DOHH2 (cell line): ENCODE measurements at regions not wholly inside any gene's neighbourhood (a gene's known extent, or its start where the extent isn't known, plus 50 kb on each side); places are given as distances from the start of the nearest gene placed in this dataset.
"Not testable (repeated sequence)": the region's sequence is repeated elsewhere in the genome, so short reads cannot be mapped to it uniquely, and the experiment has no call there.

Experiments used
- H3F3A ChIP-seq: fragments of 200-600 bp; sonication (generic), shearing (Covaris generic); 2 replicates; pipeline ENCODE4 v1.6.0; 2016; ENCODE audit warnings: antibody characterized with exemption, mild to moderate bottlenecking; ENCODE audit not compliant: control insufficient read depth, insufficient read depth
- H3K27ac ChIP-seq: fragments of 200-600 bp; sonication (generic); 2 replicates; pipeline ENCODE4 v1.5.1; 2014; ENCODE audit warnings: low read depth, mild to moderate bottlenecking, low read length, moderate library complexity
- H3K27me3 ChIP-seq: fragments of 200-600 bp; sonication (generic); 2 replicates; pipeline ENCODE4 v1.6.1; 2014; ENCODE audit warnings: mild to moderate bottlenecking, low read length, mixed read lengths; ENCODE audit not compliant: control insufficient read depth
- H3K36me3 ChIP-seq: fragments of 200-600 bp; sonication (generic); 2 replicates; pipeline ENCODE4 v1.6.1; 2014; ENCODE audit warnings: mild to moderate bottlenecking, low read length, moderate library complexity, mixed read lengths; ENCODE audit not compliant: control insufficient read depth
- H3K4me1 ChIP-seq: fragments of 200-600 bp; sonication (generic); 2 replicates; pipeline ENCODE4 v1.6.1; 2014; ENCODE audit warnings: mild to moderate bottlenecking, low read length, mixed read lengths; ENCODE audit not compliant: control insufficient read depth
- H3K4me2 ChIP-seq: fragments of 200-600 bp; sonication (generic); 2 replicates; pipeline ENCODE4 v1.6.0; 2014; ENCODE audit warnings: mild to moderate bottlenecking, low read length, moderate library complexity
- H3K4me3 ChIP-seq: fragments of 200-600 bp; sonication (generic); 2 replicates; pipeline ENCODE4 v1.5.1; 2014; ENCODE audit warnings: mild to moderate bottlenecking, low read length, mixed read lengths
- H3K79me2 ChIP-seq: fragments of 200-600 bp; sonication (generic); 2 replicates; pipeline ENCODE4 v1.6.1; 2014; ENCODE audit warnings: mild to moderate bottlenecking, low read length, mixed read lengths; ENCODE audit not compliant: control insufficient read depth
- H3K9me2 ChIP-seq: fragments of 200-600 bp; sonication (generic); replicated peaks from 2 replicates; pipeline ENCODE4 v1.6.1; 2014; ENCODE audit warnings: mild to moderate bottlenecking, low read length, mixed read lengths; ENCODE audit not compliant: control insufficient read depth
- H3K9me3 ChIP-seq: fragments of 200-600 bp; sonication (generic); 2 replicates; pipeline ENCODE4 v1.6.1; 2014; ENCODE audit warnings: antibody characterized with exemption, low read length, mixed read lengths; ENCODE audit not compliant: control insufficient read depth, insufficient read depth
- H4K20me1 ChIP-seq: fragments of 200-600 bp; sonication (generic); 2 replicates; pipeline ENCODE4 v1.6.0; 2014; ENCODE audit warnings: low read depth, mild to moderate bottlenecking, antibody characterized with exemption, low read length, moderate library complexity; ENCODE audit not compliant: control insufficient read depth, insufficient read depth
- EZH2phosphoT487 ChIP-seq: fragments of 200-600 bp; sonication (generic); IDR thresholded peaks from 2 replicates; pipeline ENCODE4 v1.6.1; 2017; ENCODE audit warnings: borderline replicate concordance, mild to moderate bottlenecking, antibody characterized with exemption, low read length, moderate library complexity, mixed read lengths
- TF ChIP-seq, protein P1 (sequence below): fragments of 200-600 bp; sonication (generic); IDR thresholded peaks from one replicate; pipeline ENCODE4 v1.5.1; 2014; ENCODE audit warnings: antibody characterized with exemption, mild to moderate bottlenecking, low read depth, low read length; ENCODE audit not compliant: poor library complexity, severe bottlenecking

DNA sequence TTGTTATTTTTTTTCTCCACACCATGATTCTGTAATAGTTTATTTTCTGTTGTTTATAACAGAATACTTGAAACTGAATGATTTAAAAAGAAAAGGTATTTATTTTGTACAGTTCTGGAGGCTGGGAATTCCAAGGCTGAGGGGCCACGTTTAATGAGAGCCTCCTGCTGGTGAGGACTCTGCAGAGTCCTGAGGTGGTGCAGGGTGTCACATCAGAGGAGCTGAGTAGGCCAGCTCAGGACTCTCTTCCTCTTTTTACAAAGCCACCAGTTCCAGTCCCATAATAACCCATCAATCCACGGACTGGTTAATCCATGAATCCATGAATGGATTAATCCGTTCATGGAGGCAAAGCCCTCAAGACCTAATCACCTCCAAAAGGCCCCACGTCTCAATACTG lies 71.6 kb downstream of the TFAP2A start:
- no peak overlapping the region for H3K4me2 ChIP-seq
- H3K9me3 ChIP-seq, result no peaks in the 10 kb centered on the region
- no peaks in the 10 kb centered on the region for H3K27me3 ChIP-seq
- H3K4me3 ChIP-seq, result no peak overlapping the region
- H3K79me2 ChIP-seq, result no peaks in the 10 kb centered on the region
- H4K20me1 ChIP-seq, result no peaks in the 10 kb centered on the region
- TF ChIP-seq, protein P1, sequence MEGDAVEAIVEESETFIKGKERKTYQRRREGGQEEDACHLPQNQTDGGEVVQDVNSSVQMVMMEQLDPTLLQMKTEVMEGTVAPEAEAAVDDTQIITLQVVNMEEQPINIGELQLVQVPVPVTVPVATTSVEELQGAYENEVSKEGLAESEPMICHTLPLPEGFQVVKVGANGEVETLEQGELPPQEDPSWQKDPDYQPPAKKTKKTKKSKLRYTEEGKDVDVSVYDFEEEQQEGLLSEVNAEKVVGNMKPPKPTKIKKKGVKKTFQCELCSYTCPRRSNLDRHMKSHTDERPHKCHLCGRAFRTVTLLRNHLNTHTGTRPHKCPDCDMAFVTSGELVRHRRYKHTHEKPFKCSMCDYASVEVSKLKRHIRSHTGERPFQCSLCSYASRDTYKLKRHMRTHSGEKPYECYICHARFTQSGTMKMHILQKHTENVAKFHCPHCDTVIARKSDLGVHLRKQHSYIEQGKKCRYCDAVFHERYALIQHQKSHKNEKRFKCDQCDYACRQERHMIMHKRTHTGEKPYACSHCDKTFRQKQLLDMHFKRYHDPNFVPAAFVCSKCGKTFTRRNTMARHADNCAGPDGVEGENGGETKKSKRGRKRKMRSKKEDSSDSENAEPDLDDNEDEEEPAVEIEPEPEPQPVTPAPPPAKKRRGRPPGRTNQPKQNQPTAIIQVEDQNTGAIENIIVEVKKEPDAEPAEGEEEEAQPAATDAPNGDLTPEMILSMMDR, result no peak
- no peak for TF ChIP-seq EZH2phosphoT487
- H3F3A ChIP-seq, result no peaks in the 10 kb centered on the region
- no peak overlapping the region for H3K27ac ChIP-seq
- no peaks in the 10 kb centered on the region for H3K9me2 ChIP-seq
- no peaks in the 10 kb centered on the region for H3K4me1 ChIP-seq
- no peaks in the 10 kb centered on the region for H3K36me3 ChIP-seq

DNA sequence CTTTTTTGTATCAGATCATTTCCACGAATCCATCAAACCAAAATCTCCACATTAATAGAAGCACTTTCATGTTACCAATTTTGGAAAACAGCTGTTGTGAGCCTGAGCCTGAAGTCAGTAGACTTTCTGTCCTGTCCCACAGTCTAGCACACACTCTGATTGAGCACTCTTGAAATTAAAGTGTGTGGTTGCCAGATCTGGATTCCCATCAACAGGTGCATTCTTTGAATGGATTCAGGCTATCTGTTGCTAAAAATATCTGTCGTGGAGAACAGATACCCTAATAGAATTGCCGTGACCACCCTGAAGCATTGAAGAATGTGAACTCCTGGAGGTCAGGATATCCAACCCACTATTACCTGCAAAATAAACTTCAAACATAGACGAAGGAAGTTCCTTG lies 73.3 kb downstream of the TFAP2A start:
- no peak overlapping the region for H3K4me2 ChIP-seq
- no peaks in the 10 kb centered on the region for H3K9me2 ChIP-seq

DNA sequence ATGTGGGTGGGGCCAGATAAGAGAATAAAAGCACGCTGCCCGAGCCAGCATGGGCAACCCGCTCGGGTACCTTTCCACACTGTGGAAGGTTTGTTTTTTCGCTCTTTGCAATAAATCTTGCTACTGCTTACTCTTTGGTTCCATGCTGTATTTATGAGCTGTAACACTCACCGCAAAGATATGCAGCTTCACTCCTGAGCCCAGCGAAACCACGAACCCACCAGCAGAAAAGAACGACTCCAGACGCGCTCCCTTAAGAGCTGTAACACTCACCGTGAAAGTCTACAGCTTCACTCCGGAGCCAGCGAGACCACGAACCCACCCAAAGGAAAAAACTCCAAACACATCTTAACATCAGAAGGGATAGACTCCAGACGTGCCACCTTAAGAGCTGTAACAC lies 76.7 kb downstream of the TFAP2A start:
- no peaks in the 10 kb centered on the region for H3K79me2 ChIP-seq
- TF ChIP-seq, protein P1, result no peak
- no peak for TF ChIP-seq EZH2phosphoT487
- no peaks in the 10 kb centered on the region for H3K9me3 ChIP-seq
- H3K4me2 ChIP-seq, result no peak overlapping the region
- H3K27me3 ChIP-seq, result no peaks in the 10 kb centered on the region
- H3K4me3 ChIP-seq, result no peak overlapping the region
- H3K36me3 ChIP-seq, result no peaks in the 10 kb centered on the region
- no peak overlapping the region for H3K27ac ChIP-seq
- H3K9me2 ChIP-seq, result no peaks in the 10 kb centered on the region
- no peaks in the 10 kb centered on the region for H3K4me1 ChIP-seq
- H4K20me1 ChIP-seq, result no peaks in the 10 kb centered on the region
- no peaks in the 10 kb centered on the region for H3F3A ChIP-seq

More for the DNA sequence above, 73.3 kb downstream of the TFAP2A start:
- no peak overlapping the region for H3K27ac ChIP-seq
- no peaks in the 10 kb centered on the region for H4K20me1 ChIP-seq
- H3K79me2 ChIP-seq, result no peaks in the 10 kb centered on the region
- TF ChIP-seq EZH2phosphoT487, result no peak
- TF ChIP-seq, protein P1, result no peak
- H3F3A ChIP-seq, result no peaks in the 10 kb centered on the region
- no peaks in the 10 kb centered on the region for H3K36me3 ChIP-seq
- no peaks in the 10 kb centered on the region for H3K27me3 ChIP-seq
- H3K4me1 ChIP-seq, result no peaks in the 10 kb centered on the region
- H3K4me3 ChIP-seq, result no peak overlapping the region
- H3K9me3 ChIP-seq, result no peaks in the 10 kb centered on the region

DNA sequence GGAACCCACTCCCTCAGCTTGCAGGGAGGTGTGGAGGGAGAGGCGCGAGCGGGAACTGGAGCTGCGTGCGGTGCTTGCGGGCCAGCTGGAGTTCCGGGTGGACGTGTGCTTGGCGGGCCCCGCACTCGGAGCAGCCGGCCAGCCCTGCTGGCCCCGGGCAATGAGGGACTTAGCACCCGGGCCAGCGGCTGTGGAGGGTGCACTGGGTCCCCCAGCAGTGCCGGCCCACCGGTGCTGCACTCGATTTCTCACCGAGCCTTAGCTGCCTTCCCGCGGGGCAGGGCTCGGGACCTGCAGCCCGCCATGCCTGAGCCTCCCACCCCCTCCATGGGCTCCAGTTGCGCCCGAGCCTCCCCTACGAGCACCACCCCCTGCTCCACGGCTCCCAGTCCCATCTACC lies 77.5 kb downstream of the TFAP2A start:
- not testable (repeated sequence) for H3K36me3 ChIP-seq, H3K9me2 ChIP-seq, H3K4me3 ChIP-seq, H3K4me2 ChIP-seq, H3K4me1 ChIP-seq, H3F3A ChIP-seq, H3K27me3 ChIP-seq, H3K27ac ChIP-seq, H3K79me2 ChIP-seq, H4K20me1 ChIP-seq, H3K9me3 ChIP-seq
